GM12878 (cell line): ENCODE measurements at regions not wholly inside any gene's neighbourhood (a gene's known extent, or its start where the extent isn't known, plus 50 kb on each side); places are given as distances from the start of the nearest gene placed in this dataset.

Experiments
- ATAC-seq: fragments of 200-7000 bp; cut with Tn5 transposase; 3 replicates; pipeline ENCODE4 v1.9.1; 2020; ENCODE audit warnings: mild to moderate bottlenecking, moderate library complexity
- BruUV-seq: library from RNA; stranded (reverse); fragments of 400-500 nt; replicated peaks from 2 replicates; lab custom pipeline; 2021; lab: Mats Ljungman, UMichigan
- CTCF ChIA-PET: fragments of 300-600 bp; sonication (Branson Sonifier 250); formaldehyde crosslinking; extraction: SDS; loops from one replicate; lab custom pipeline; 2021; ENCODE audit warnings: inconsistent platforms; lab: Yijun Ruan, JAX
- POLR2A ChIA-PET: fragments of 350-600 bp; formaldehyde crosslinking; extraction: SDS; loops from one replicate; lab custom pipeline; 2021; ENCODE audit warnings: inconsistent platforms; lab: Charles Lee
- RAD21 ChIA-PET: fragments of 300-600 bp; sonication (Branson Sonifier 250); formaldehyde crosslinking; loops from one replicate; lab custom pipeline; 2023; ENCODE audit warnings: antibody characterized with exemption; ENCODE audit not compliant: unreplicated experiment; lab: Charles Lee
- SMC1A ChIA-PET: fragments of 300-600 bp; sonication (Branson Sonifier 250); formaldehyde crosslinking; loops from one replicate; lab custom pipeline; 2023; ENCODE audit not compliant: unreplicated experiment, uncharacterized antibody; lab: Charles Lee
- DNase-seq: peaks from one replicate; pipeline ENCODE4 v3.0.0-alpha.2; 2011; ENCODE audit warnings: low read depth, low spot score
- FAIRE-seq: peaks from 3 replicates; lab custom pipeline; 2011; peaks lifted over from hg19 to GRCh38; lab: Jason Lieb, UNC
- H2AFZ ChIP-seq: 2 replicates; pipeline ENCODE4 v1.6.0; 2011; ENCODE audit warnings: low read depth, low read length, control low read depth; ENCODE audit not compliant: control insufficient read depth
- H3K27ac ChIP-seq: 2 replicates; pipeline ENCODE4 v1.5.1; 2011; ENCODE audit warnings: control low read depth; ENCODE audit not compliant: control insufficient read depth, insufficient read depth
- H3K27me3 ChIP-seq, 2 experiments: replicated peaks in 1 of 2; 2 replicates each; pipeline versions ENCODE4 v1.6.0 to v1.6.1; 2011; ENCODE audit warnings: low read length in 1 of 2; ENCODE audit not compliant: control insufficient read depth in 2 of 2, insufficient read depth in 2 of 2
- H3K36me3 ChIP-seq, 2 experiments: 2 replicates each; pipeline ENCODE4 v1.5.1; 2011; ENCODE audit warnings: low read length in 1 of 2; ENCODE audit not compliant: control insufficient read depth in 2 of 2, insufficient read depth in 2 of 2
- H3K4me1 ChIP-seq: 2 replicates; pipeline ENCODE4 v1.6.1; 2011; ENCODE audit warnings: mild to moderate bottlenecking, low read length, moderate library complexity, mixed read lengths; ENCODE audit not compliant: control insufficient read depth, insufficient read depth
- H3K4me2 ChIP-seq: 2 replicates; pipeline ENCODE4 v1.6.0; 2011; ENCODE audit warnings: control low read depth; ENCODE audit not compliant: control insufficient read depth, insufficient read depth
- H3K4me3 ChIP-seq: fragments of 200-600 bp; sonication (generic); 2 replicates; pipeline ENCODE4 v1.5.1; 2016
- H3K79me2 ChIP-seq: 2 replicates; pipeline ENCODE4 v1.6.0; 2011; ENCODE audit warnings: low read length; ENCODE audit not compliant: control insufficient read depth, insufficient read depth
- H3K9ac ChIP-seq: 2 replicates; pipeline ENCODE4 v1.8.0; 2011; ENCODE audit warnings: low read length, control low read depth, mixed read lengths; ENCODE audit not compliant: control insufficient read depth, insufficient read depth
- H3K9me3 ChIP-seq: replicated peaks from 3 replicates; pipeline ENCODE4 v1.5.1; 2011; ENCODE audit warnings: mild to moderate bottlenecking, low read length; ENCODE audit not compliant: control insufficient read depth, insufficient read depth
- H4K20me1 ChIP-seq: 2 replicates; pipeline ENCODE4 v1.6.0; 2011; ENCODE audit not compliant: control insufficient read depth, insufficient read depth
- PML ChIP-seq: IDR thresholded peaks from 2 replicates; pipeline ENCODE4 v1.6.1; 2012; ENCODE audit warnings: low read length, inconsistent platforms
- RB1 ChIP-seq: fragments of 450-650 bp; formaldehyde crosslinking; IDR thresholded peaks from 2 replicates; pipeline ENCODE4 v1.6.1; 2017; ENCODE audit warnings: mild to moderate bottlenecking, borderline replicate concordance
- RELA ChIP-seq: fragments of 450-650 bp; IDR thresholded peaks from 2 replicates; pipeline ENCODE4 v1.8.0; 2014; ENCODE audit warnings: borderline replicate concordance; ENCODE audit not compliant: partially characterized antibody
- WGBS: methylation state at CpG from one replicate; pipeline ENCODE4 v1.1.6; 2016; ENCODE audit warnings: low lambda C conversion rate; ENCODE audit not compliant: insufficient replicate concordance, insufficient coverage; ENCODE audit errors: missing lambda C conversion rate; 5-methylcytosine and 5-hydroxymethylcytosine counted together
- in situ Hi-C: fragments of 300-500 bp; cut with MboI; formaldehyde crosslinking; loops from 9 replicates; pipeline ENCODE4 v1.14.3; 2018; ENCODE audit warnings: mixed read lengths
- intact Hi-C: fragments of 100-400 bp; cut with micrococcal nuclease; formaldehyde crosslinking; loops from one replicate; pipeline ENCODE4 v1.14.2; 2022; ENCODE audit not compliant: unreplicated experiment
- TF ChIP-seq, protein P1 (sequence below), 3 experiments: IDR thresholded peaks in 2 of 3; conservative IDR thresholded peaks in 1 of 3; 2 replicates each; pipeline ENCODE4 v1.5.1; 2011; ENCODE audit warnings: low read depth in 3 of 3, low read length in 3 of 3, mild to moderate bottlenecking in 3 of 3, control low read depth in 2 of 3, moderate library complexity in 2 of 3, inconsistent platforms in 1 of 3, mixed read lengths in 1 of 3; ENCODE audit not compliant: control insufficient read depth in 2 of 3, insufficient read depth in 1 of 3; ENCODE audit errors: extremely low read depth in 1 of 3
- TF ChIP-seq, protein P2 (sequence below): fragments of 450-650 bp; IDR thresholded peaks from 2 replicates; pipeline ENCODE4 v1.6.1; 2018; ENCODE audit warnings: borderline replicate concordance, mild to moderate bottlenecking; ENCODE audit not compliant: partially characterized antibody
- TF ChIP-seq, protein P3 (sequence below): IDR thresholded peaks from 2 replicates; pipeline ENCODE4 v1.6.1; 2012; ENCODE audit warnings: low read length, inconsistent platforms
- TF ChIP-seq, protein P4 (sequence below): fragments of 450-650 bp; IDR thresholded peaks from 2 replicates; pipeline ENCODE4 v1.6.1; 2017; ENCODE audit warnings: mild to moderate bottlenecking, moderate library complexity

DNA sequence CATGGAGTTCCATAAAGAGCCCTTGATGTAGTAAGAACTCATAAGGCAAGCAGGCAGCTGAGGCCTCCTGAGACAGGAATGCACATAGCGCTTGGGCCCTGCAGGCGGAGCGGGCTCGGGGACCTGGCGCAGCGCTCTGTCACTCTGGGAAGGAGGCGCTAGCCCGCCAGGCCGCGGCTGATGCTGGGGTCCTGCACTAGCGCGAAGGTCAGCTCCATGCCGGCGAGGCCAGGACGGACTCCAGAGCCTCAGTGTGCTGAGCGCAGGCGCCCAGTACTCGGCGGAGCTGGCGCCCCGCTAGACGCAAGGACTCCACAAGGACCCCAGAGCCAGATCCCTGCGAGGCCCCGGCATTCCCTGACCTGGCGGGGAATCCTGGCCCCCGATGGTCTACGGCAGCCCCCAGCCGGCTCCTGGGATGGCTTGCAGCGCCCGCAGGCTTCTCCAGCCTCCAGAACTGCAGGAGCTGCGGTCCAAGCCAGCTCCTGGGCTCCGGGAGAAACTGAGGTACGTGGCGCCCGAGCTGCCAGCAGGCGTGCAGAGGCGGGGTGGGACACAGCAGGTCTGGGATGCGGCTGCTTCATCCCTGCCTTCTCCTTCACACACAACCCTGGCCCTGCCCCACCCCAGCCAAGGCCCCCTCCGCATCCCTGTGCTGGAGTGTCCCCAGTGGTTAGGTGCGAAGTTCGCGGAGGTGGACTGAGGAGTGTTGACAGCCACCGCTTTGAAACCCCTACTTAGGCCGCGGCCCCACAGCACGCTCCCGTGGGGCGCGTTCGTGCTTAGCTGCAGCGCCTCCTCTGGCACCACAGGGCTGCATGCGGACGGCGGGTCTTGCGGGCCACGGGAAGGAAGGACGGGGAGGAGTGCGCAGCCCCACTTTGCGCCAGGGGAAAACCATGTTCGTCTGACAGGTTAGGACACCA, 761.5 kb upstream of the POM121L12 start:
- ChIA-PET RAD21 (no interaction called here), POLR2A (no interaction called here), CTCF (no interaction called here), SMC1A (interaction anchor here (0.7 kb wide), 1 partner anchor 100 kb away, joined by 3 read pairs; no protein-coding TSS in a partner anchor)
- no peak for DNase-seq
- 69% methylated on average over 51 of the region's 60 CpGs for WGBS
- Histone ChIP-seq H3K4me2 (no peak overlapping the region), H3K4me3 (no peak overlapping the region), H3K9ac (no peak overlapping the region), H3K9me3 (no peaks in the 10 kb centered on the region; the same call in 2 of the 3 replicates), H2AFZ (no peak overlapping the region), H3K79me2 (no peaks in the 10 kb centered on the region), H3K4me1 (no peaks in the 10 kb centered on the region), H3K27ac (no peak overlapping the region), H3K36me3 (no peaks in the 10 kb centered on the region), H3K27me3 (no peaks in the 10 kb centered on the region), H4K20me1 (no peaks in the 10 kb centered on the region)
- no peak for ATAC-seq
- BruUV-seq = no TSS peak
- no peak for FAIRE-seq
- intact Hi-C loops (no loop called here), in situ Hi-C loops (no loop called here)
- TF ChIP-seq, protein P1, sequence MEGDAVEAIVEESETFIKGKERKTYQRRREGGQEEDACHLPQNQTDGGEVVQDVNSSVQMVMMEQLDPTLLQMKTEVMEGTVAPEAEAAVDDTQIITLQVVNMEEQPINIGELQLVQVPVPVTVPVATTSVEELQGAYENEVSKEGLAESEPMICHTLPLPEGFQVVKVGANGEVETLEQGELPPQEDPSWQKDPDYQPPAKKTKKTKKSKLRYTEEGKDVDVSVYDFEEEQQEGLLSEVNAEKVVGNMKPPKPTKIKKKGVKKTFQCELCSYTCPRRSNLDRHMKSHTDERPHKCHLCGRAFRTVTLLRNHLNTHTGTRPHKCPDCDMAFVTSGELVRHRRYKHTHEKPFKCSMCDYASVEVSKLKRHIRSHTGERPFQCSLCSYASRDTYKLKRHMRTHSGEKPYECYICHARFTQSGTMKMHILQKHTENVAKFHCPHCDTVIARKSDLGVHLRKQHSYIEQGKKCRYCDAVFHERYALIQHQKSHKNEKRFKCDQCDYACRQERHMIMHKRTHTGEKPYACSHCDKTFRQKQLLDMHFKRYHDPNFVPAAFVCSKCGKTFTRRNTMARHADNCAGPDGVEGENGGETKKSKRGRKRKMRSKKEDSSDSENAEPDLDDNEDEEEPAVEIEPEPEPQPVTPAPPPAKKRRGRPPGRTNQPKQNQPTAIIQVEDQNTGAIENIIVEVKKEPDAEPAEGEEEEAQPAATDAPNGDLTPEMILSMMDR (IDR thresholded peaks at IDR 0.05 in 2 of 3, conservative IDR thresholded peaks at IDR 0.05 in 1 of 3; ENCODE audit: control insufficient read depth in 2 of 3, extremely low read depth in 1 of 3, insufficient read depth in 1 of 3, low read depth in 3 of 3, low read length in 3 of 3) = no peak
- TF ChIP-seq, protein P2, sequence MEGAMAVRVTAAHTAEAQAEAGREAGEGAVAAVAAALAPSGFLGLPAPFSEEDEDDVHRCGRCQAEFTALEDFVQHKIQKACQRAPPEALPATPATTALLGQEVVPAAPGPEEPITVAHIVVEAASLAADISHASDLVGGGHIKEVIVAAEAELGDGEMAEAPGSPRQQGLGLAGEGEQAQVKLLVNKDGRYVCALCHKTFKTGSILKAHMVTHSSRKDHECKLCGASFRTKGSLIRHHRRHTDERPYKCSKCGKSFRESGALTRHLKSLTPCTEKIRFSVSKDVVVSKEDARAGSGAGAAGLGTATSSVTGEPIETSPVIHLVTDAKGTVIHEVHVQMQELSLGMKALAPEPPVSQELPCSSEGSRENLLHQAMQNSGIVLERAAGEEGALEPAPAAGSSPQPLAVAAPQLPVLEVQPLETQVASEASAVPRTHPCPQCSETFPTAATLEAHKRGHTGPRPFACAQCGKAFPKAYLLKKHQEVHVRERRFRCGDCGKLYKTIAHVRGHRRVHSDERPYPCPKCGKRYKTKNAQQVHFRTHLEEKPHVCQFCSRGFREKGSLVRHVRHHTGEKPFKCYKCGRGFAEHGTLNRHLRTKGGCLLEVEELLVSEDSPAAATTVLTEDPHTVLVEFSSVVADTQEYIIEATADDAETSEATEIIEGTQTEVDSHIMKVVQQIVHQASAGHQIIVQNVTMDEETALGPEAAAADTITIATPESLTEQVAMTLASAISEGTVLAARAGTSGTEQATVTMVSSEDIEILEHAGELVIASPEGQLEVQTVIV = no peak
- TF ChIP-seq PML (no peak), RB1 (no peak), RELA (no peak)
- TF ChIP-seq, protein P3, sequence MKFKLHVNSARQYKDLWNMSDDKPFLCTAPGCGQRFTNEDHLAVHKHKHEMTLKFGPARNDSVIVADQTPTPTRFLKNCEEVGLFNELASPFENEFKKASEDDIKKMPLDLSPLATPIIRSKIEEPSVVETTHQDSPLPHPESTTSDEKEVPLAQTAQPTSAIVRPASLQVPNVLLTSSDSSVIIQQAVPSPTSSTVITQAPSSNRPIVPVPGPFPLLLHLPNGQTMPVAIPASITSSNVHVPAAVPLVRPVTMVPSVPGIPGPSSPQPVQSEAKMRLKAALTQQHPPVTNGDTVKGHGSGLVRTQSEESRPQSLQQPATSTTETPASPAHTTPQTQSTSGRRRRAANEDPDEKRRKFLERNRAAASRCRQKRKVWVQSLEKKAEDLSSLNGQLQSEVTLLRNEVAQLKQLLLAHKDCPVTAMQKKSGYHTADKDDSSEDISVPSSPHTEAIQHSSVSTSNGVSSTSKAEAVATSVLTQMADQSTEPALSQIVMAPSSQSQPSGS = no peak
- TF ChIP-seq, protein P4, sequence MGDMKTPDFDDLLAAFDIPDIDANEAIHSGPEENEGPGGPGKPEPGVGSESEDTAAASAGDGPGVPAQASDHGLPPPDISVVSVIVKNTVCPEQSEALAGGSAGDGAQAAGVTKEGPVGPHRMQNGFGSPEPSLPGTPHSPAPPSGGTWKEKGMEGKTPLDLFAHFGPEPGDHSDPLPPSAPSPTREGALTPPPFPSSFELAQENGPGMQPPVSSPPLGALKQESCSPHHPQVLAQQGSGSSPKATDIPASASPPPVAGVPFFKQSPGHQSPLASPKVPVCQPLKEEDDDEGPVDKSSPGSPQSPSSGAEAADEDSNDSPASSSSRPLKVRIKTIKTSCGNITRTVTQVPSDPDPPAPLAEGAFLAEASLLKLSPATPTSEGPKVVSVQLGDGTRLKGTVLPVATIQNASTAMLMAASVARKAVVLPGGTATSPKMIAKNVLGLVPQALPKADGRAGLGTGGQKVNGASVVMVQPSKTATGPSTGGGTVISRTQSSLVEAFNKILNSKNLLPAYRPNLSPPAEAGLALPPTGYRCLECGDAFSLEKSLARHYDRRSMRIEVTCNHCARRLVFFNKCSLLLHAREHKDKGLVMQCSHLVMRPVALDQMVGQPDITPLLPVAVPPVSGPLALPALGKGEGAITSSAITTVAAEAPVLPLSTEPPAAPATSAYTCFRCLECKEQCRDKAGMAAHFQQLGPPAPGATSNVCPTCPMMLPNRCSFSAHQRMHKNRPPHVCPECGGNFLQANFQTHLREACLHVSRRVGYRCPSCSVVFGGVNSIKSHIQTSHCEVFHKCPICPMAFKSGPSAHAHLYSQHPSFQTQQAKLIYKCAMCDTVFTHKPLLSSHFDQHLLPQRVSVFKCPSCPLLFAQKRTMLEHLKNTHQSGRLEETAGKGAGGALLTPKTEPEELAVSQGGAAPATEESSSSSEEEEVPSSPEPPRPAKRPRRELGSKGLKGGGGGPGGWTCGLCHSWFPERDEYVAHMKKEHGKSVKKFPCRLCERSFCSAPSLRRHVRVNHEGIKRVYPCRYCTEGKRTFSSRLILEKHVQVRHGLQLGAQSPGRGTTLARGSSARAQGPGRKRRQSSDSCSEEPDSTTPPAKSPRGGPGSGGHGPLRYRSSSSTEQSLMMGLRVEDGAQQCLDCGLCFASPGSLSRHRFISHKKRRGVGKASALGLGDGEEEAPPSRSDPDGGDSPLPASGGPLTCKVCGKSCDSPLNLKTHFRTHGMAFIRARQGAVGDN = no peak
